ENCODE measurements at regions not wholly inside any gene's neighbourhood (a gene's known extent, or its start where the extent isn't known, plus 50 kb on each side); places are given as distances from the start of the nearest gene placed in this dataset.

GRCh38 chr4:33948921-33949320 is 2295.4 kb downstream of the ARAP2 start:
- no peak for TF ChIP-seq EZH2 (IDR thresholded peaks at IDR 0.05; ENCODE audit: low read length, unreplicated experiment)
- TF ChIP-seq, protein P1, sequence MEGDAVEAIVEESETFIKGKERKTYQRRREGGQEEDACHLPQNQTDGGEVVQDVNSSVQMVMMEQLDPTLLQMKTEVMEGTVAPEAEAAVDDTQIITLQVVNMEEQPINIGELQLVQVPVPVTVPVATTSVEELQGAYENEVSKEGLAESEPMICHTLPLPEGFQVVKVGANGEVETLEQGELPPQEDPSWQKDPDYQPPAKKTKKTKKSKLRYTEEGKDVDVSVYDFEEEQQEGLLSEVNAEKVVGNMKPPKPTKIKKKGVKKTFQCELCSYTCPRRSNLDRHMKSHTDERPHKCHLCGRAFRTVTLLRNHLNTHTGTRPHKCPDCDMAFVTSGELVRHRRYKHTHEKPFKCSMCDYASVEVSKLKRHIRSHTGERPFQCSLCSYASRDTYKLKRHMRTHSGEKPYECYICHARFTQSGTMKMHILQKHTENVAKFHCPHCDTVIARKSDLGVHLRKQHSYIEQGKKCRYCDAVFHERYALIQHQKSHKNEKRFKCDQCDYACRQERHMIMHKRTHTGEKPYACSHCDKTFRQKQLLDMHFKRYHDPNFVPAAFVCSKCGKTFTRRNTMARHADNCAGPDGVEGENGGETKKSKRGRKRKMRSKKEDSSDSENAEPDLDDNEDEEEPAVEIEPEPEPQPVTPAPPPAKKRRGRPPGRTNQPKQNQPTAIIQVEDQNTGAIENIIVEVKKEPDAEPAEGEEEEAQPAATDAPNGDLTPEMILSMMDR (conservative IDR thresholded peaks at IDR 0.05; ENCODE audit: low read depth, low read length) = no peak
- TF ChIP-seq EZH2phosphoT487 (IDR thresholded peaks at IDR 0.05; ENCODE audit: borderline replicate concordance, low read length) = no peak
